Transverse colon (tissue), 4 donors: ENCODE measurements at regions not wholly inside any gene's neighbourhood (a gene's known extent, or its start where the extent isn't known, plus 50 kb on each side); places are given as distances from the start of the nearest gene placed in this dataset.

Experiments
- DNase-seq: peaks from one replicate; pipeline ENCODE4 v3.0.0-alpha.2; 2019
- H3K27ac ChIP-seq, 4 donors: fragments of 200-600 bp; sonication (generic); 2 replicates each; pipeline ENCODE4 v1.5.1; 2016 to 2018; ENCODE audit warnings: inconsistent platforms in 4 of 4
- H3K27me3 ChIP-seq: fragments of 200-600 bp; sonication (generic); 2 replicates; pipeline ENCODE4 v1.5.1; 2017; ENCODE audit warnings: inconsistent platforms
- H3K36me3 ChIP-seq, 4 donors: fragments of 200-600 bp; sonication (generic); 2 replicates each; pipeline ENCODE4 v1.5.1; 2017 to 2019; ENCODE audit warnings: inconsistent platforms in 4 of 4
- H3K4me1 ChIP-seq, 4 donors: fragments of 200-600 bp; sonication (generic); 2 replicates each; pipeline ENCODE4 v1.5.1; 2017 to 2020; ENCODE audit warnings: inconsistent platforms in 4 of 4
- H3K4me3 ChIP-seq, 4 donors: fragments of 200-600 bp; sonication (generic); 1 replicate in 1 of 4; 2 replicates in 3 of 4; pipeline versions ENCODE4 v1.5.1 to v1.6.1; 2017 to 2019; ENCODE audit warnings: inconsistent platforms in 4 of 4
- H3K9me3 ChIP-seq, 2 donors: fragments of 200-600 bp; sonication (generic); 2 replicates each; pipeline ENCODE4 v1.5.1; 2017 to 2019; ENCODE audit warnings: inconsistent platforms in 2 of 2
- CTCF ChIP-seq, 5 experiments: fragments of 200-600 bp in 3 of 5; fragments of 450-650 bp in 2 of 5; sonication (generic) in 3 of 5; IDR thresholded peaks; 1 replicate in 2 of 5; 2 replicates in 3 of 5; pipeline ENCODE4 v1.5.1; 2016 to 2017; ENCODE audit warnings: antibody characterized with exemption in 5 of 5, inconsistent platforms in 3 of 5, mild to moderate bottlenecking in 2 of 5, moderate library complexity in 1 of 5
- EP300 ChIP-seq: sonication (generic); formaldehyde crosslinking; IDR thresholded peaks from one replicate; pipeline ENCODE4 v1.6.1; 2017; ENCODE audit warnings: antibody characterized with exemption, low read depth
- POLR2A ChIP-seq: fragments of 450-650 bp; IDR thresholded peaks from one replicate; pipeline ENCODE4 v1.6.1; 2016; ENCODE audit warnings: antibody characterized with exemption, mild to moderate bottlenecking, moderate library complexity
- POLR2AphosphoS5 ChIP-seq, 3 donors: sonication (generic); formaldehyde crosslinking; IDR thresholded peaks; one replicate each; pipeline ENCODE4 v1.6.1; 2016; ENCODE audit warnings: antibody characterized with exemption in 3 of 3
- WGBS, 2 donors: methylation state at CpG; one replicate each; pipeline ENCODE4 v1.1.5; 2018; ENCODE audit warnings: low coverage in 1 of 2; 5-methylcytosine and 5-hydroxymethylcytosine counted together
- in situ Hi-C, 4 donors: fragments of 200-750 bp; cut with MboI; loops; one replicate each; pipeline versions ENCODE4 v1.15.0 to v1.15.1; 2017; ENCODE audit warnings: low sequenced_read_pairs in 3 of 4, low pct_ligation_motif_present in 1 of 4, low pct_unique_long_range_greater_than_20kb in 1 of 4
- intact Hi-C: fragments of 100-400 bp; cut with DNase I; formaldehyde crosslinking; loops from one replicate; pipeline ENCODE4 v1.15.1; 2023; ENCODE audit warnings: low total_unique reads

- WGBS, 2 donors = 82 to 87% methylated on average over 7 to 12 of the region's 12 CpGs
- no peaks in the 10 kb centered on the region for H3K36me3 ChIP-seq
- TF ChIP-seq POLR2AphosphoS5 (IDR thresholded peaks at IDR 0.05) = no peak
- TF ChIP-seq CTCF (IDR thresholded peaks at IDR 0.05) = no peak
- TF ChIP-seq POLR2A = no peak
- TF ChIP-seq EP300 = no peak
- H3K9me3 ChIP-seq = no peaks in the 10 kb centered on the region
- H3K27me3 ChIP-seq = no peaks in the 10 kb centered on the region
- intact Hi-C loops (no loop called here), in situ Hi-C loops (no loop called here)
- H3K4me1 ChIP-seq = no peaks in the 10 kb centered on the region
- no peak for DNase-seq
- no peak overlapping the region for H3K4me3 ChIP-seq
- no peak overlapping the region for H3K27ac ChIP-seq
These were observed 170.1 kb upstream of the GBE1 start for GRCh38 chr3:81931265-81932251.

GRCh38 chr3:81929697-81930096, 168.3 kb upstream of the GBE1 start:
- Histone ChIP-seq H3K36me3 (no peaks in the 10 kb centered on the region), H3K27me3 (no peaks in the 10 kb centered on the region), H3K27ac (no peak overlapping the region), H3K9me3 (no peaks in the 10 kb centered on the region), H3K4me1 (no peaks in the 10 kb centered on the region), H3K4me3 (no peak overlapping the region)
- in situ Hi-C loops = no loop called here
- no peak for DNase-seq
- intact Hi-C loops = no loop called here
- TF ChIP-seq CTCF (IDR thresholded peaks at IDR 0.05) = no peak
- no peak for TF ChIP-seq EP300
- no peak for TF ChIP-seq POLR2A
- TF ChIP-seq POLR2AphosphoS5 (IDR thresholded peaks at IDR 0.05) = no peak

- H3K36me3 ChIP-seq = no peaks in the 10 kb centered on the region
- no peak overlapping the region for H3K27ac ChIP-seq
- H3K9me3 ChIP-seq = no peaks in the 10 kb centered on the region
- DNase-seq = no peak
- intact Hi-C loops (no loop called here), in situ Hi-C loops (no loop called here)
- 79 to 88% methylated on average over 1 of the region's 1 CpG for WGBS, 2 donors
- H3K27me3 ChIP-seq = no peaks in the 10 kb centered on the region
- no peaks in the 10 kb centered on the region for H3K4me1 ChIP-seq
- TF ChIP-seq POLR2AphosphoS5 (IDR thresholded peaks at IDR 0.05) (no peak), EP300 (no peak)
- H3K4me3 ChIP-seq = no peak overlapping the region
These were observed 166.4 kb upstream of the GBE1 start for GRCh38 chr3:81927811-81928210.

GRCh38 chr3:81925385-81925784, 163.9 kb upstream of the GBE1 start:
- H3K4me1 ChIP-seq = no peaks in the 10 kb centered on the region
- TF ChIP-seq POLR2AphosphoS5 (IDR thresholded peaks at IDR 0.05) (no peak), EP300 (no peak), CTCF (IDR thresholded peaks at IDR 0.05) (no peak), POLR2A (no peak)

More at GRCh38 chr3:81925385-81925784, 163.9 kb upstream of the GBE1 start:
- Histone ChIP-seq H3K4me3 (no peak overlapping the region), H3K27ac (no peak overlapping the region), H3K36me3 (no peaks in the 10 kb centered on the region), H3K9me3 (no peaks in the 10 kb centered on the region), H3K27me3 (no peaks in the 10 kb centered on the region)
- in situ Hi-C loops (no loop called here), intact Hi-C loops (no loop called here)
- no peak for DNase-seq
